NCI-H524 (cell line): ENCODE measurements at regions not wholly inside any gene's neighbourhood (a gene's known extent, or its start where the extent isn't known, plus 50 kb on each side); places are given as distances from the start of the nearest gene placed in this dataset.
"Not testable (repeated sequence)": the region's sequence is repeated elsewhere in the genome, so short reads cannot be mapped to it uniquely, and the experiment has no call there.

ENCODE experiments used
- DNase-seq, 2 experiments: peaks; one replicate each; lab custom pipeline; 2025; lab: John Stamatoyannopoulos, UW

DNA sequence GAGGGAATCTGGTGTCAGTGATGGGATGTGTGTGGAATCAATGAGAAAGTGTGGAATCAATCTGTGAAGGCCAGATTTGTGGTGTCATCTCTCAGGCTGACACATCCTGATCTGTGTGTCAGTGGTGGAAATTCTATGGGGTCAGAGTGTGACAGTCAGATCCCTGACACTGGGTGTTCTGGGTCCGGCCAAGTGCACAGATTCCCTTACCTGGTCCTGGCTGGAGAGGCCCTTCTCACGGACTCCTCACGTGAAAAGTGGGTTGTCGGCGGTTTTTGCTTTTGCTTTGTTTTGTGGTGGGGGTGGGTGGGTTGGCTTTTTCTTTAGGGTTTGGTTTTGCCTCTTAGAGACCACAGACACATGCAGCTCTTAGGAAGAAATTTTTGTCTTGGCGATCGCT is 618.0 kb downstream of the KCNJ18 start:
- DNase-seq: not testable (repeated sequence)

DNA sequence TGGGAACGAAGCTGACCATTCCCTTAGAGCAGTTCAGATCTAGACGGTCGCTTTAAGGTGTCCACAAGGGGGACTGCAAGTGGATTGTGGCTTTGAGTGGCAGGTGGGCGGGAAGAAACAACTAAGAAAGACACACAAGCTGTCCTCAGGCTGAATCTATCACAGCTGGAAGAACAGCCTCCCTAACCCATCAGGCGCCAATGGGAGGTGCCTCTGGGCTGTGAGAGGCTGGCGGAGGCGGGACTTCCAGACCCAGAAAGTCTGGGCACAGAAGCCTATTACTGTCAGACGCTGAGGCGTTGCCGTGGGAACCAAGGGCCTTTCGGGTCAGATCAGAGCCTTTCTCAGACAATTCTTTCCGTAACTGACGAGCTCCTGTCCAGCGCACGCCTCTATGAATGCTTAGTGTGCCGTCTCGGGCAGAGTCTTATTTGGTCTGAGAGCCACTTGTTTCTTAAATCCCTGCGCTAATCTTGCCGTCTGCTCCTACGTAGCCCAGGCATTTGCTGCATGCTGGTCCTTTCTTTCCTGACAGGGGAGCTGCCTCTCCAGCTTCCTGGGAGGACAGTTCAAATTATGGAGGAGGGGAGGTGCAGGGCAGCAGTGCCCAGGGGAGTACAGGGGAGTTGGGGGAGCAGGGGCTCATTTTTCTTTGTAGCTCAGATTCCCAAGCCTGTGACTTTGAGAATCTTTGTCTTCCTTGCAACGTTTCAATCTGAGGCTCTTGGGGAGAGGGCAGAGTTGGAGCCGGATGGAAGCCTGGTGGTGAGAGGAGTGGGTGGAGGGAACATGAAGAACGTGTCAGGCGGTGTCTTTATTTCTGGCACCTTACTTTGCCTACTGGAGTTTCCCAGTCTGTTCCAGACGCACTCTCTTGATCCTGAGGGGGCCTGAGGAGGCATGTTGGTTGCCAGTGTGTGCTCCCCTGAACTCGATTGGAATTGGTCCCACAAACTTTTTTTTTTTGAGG is 618.7 kb downstream of the KCNJ18 start:
- DNase-seq: peak; percentile 62 to 76

DNA sequence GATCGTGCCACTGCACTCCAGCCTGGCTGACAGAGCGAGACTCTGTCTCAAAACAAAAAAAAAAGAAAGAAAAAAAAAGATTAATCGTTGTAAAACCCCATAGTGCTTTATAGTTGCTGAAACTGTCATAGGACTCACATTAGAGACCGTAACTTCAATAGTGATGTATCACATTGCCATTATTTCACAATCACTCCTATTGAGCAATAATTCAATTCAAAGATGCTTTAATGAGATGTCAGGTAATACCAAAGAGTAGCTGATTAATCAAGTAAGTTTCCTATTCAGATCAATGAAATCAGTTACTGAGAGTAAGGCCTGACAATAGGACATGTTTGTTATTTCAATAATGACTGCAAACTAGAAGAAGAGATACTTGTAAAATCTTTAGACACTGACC is 628.7 kb downstream of the KCNJ18 start:
- DNase-seq: not testable (repeated sequence)

DNA sequence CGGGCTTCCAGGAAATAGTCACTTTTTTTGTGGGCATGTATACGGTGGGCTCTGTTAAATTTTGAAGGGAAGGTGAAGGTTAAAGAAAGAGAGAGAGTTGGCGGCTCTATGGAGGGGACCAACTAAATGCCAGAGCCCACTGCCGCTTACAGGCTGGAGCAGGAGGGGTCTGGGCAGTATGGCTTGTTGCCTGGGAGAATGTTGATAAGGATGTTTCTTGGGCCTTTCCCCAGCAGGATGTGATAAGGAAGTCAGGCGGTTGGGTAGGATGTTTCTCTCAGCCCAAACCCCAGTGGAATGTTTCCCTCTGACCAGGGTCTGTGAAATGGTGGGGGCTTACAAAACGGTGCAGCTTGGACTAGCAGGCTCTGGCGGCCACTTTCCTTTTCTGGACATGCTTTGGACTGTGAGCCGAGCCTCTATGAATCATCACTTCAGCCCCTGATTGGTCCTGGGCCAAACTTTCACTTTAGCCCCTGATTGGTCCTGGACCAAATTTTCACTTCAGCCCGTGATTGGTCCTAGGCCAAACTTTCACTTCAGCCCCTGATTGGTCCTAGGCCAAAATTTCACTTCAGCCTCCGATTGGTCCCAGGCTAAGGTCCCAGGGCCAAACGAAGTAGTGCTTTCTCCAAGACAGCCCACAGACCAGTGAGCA is 630.7 kb downstream of the KCNJ18 start:
- DNase-seq: not testable (repeated sequence)

DNA sequence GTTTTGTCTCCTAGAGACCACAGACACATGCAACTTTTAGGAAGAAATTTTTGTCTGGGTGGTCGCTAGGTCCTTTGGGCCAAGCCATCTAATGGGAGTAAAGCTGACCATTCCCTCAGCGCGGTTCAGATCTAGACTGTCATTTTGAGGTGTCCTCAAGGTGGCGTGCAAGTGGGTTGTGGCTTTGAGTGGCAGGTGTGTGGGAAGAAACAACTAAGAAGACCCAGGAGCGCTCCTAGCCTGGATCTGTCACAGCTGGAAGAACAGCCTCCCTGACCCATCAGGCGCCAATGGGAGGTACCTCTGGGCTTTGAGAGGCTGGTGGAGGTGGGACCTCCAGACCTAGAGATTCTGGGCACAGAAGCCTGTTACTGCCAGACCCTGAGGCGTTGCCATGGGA is 645.1 kb downstream of the KCNJ18 start:
- DNase-seq: peak in 1 of 2 experiments; percentile 18

DNA sequence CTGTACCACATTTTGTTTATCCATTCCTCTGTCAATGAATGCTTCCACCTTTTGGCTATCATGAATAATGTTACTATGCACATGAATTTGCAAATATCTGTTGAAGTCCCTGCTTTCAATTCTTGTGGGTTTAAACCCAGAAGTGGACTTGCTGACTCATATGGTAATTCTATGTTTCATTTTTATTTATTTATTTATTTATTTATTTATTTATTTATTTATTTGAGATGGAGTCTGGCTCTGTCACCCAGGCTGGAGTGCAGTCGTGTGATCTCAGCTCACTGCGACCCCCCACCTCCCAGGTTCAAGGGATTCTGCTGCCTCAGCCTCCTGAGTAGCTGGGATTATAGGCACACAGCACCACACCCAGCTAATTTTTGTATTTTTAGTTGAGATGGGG is 664.3 kb downstream of the KCNJ18 start:
- DNase-seq: not testable (repeated sequence)

DNA sequence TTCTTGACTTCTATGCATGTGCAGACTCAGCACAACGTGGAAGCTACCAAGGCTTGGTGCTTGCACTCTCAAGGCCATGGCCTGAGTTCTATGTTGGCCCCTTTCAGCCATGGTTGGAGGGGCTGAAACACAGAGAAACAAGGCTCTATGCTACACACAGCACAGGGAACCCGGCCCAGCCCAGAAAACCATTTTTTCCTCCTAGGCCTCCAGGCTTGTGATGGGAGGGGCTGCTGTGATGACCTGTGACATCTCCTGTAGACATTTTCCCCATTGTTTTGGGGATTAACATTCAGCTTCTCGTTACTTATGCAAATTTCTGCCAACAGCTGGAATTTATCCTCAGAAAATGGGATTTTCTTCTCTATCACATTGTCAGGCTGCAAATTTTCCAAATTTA is 678.7 kb downstream of the KCNJ18 start:
- not testable (repeated sequence) for DNase-seq

DNA sequence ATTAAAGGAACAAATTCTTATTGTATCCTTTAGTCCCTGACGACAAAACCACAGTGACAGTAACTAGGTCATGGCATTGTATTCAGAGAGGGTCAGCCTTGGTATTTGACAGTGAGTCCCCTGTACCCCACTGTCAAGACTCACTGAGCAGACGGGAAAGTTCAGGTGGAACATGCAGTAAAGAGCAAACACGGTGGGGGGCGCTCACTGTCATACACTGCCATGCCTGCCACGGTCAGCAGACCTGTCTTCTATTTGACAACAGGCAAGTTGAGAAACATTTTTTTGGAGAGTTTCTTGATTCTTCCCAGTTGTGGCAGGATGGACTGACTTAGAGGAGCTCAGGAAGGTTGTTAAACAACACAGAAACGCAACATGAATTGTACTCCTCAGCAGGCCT is 681.6 kb downstream of the KCNJ18 start:
- no peak for DNase-seq

DNA sequence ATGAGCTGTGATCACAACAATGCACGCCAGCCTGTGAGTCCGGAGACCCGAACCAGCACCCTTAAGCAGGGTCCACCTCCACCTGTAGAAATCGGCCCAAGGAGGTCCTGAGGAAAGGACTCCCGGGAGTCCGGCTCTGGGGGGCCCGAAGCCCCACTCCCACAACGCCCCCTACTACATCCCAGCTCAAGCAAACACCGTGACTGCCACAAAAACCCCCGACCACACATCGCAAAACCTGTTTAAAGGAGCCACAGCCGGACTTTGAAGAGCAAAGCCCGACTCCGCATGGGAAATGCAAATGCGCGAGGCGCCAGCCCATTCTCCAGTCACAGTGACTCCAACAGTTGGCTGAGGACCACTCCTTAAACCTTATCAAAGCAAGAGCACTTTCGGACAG is 682.4 kb downstream of the KCNJ18 start:
- DNase-seq: no peak

DNA sequence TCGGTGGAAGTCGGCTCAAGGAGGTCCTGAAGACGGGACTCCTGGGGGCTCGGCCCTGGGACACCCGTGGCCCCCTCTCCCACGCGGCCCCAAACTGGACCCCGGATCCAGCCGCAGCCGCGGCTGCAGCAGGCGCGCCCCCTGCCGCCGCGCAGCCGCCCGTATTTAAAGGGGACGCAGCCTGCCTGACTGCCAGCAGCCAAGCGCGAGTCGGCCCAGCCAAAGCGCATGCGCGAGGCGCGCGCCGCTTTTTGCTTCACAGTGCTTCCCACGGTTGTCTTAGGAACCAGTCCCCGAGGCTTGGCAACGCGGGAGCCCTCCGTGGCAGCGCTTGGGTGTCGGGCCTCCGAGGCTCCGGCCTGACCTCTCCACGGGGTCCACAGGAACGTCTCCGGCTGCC is 684.4 kb downstream of the KCNJ18 start:
- DNase-seq: not testable (repeated sequence)

DNA sequence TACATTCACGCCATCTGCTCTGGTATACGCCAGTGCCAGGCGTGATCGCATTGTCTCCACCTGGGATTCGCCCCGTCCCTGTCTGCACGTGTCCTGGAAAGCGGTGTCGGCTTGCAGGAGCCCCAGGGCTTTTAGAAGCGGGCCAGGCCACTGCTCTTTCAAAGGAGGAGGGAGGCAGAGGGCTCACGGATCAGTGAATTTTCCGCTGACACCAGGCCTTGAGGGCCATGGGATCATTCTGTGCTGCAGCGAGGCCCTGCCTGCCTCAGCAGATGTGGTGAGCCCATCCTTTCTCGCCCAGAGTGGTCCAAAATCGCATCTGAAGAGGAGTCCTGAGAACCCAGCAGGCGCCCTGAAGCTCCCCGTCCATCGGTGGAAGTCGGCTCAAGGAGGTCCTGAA is 686.4 kb downstream of the KCNJ18 start:
- not testable (repeated sequence) for DNase-seq

DNA sequence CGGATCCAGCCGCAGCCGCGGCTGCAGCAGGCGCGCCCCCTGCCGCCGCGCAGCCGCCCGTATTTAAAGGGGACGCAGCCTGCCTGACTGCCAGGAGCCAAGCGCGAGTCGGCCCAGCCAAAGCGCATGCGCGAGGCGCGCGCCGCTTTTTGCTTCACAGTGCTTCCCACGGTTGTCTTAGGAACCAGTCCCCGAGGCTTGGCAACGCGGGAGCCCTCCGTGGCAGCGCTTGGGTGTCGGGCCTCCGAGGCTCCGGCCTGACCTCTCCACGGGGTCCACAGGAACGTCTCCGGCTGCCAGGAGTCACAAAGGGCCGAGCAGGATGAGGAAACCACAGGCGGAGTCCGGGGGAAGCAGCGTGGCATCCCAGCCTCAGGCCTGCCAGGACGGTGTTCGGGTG is 689.3 kb downstream of the KCNJ18 start:
- not testable (repeated sequence) for DNase-seq

DNA sequence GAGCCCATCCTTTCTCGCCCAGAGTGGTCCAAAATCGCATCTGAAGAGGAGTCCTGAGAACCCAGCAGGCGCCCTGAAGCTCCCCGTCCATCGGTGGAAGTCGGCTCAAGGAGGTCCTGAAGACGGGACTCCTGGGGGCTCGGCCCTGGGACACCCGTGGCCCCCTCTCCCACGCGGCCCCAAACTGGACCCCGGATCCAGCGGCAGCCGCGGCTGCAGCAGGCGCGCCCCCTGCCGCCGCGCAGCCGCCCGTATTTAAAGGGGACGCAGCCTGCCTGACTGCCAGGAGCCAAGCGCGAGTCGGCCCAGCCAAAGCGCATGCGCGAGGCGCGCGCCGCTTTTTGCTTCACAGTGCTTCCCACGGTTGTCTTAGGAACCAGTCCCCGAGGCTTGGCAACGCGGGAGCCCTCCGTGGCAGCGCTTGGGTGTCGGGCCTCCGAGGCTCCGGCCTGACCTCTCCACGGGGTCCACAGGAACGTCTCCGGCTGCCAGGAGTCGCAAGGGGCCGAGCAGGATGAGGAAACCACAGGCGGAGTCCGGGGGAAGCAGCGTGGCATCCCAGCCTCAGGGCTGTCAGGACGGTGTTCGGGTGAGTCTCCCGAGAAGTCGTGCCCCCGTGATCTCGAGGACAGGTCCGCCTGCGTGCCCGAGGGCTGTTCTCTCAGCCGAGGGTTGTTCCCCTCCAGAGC is 691.6 kb downstream of the KCNJ18 start:
- not testable (repeated sequence) for DNase-seq

DNA sequence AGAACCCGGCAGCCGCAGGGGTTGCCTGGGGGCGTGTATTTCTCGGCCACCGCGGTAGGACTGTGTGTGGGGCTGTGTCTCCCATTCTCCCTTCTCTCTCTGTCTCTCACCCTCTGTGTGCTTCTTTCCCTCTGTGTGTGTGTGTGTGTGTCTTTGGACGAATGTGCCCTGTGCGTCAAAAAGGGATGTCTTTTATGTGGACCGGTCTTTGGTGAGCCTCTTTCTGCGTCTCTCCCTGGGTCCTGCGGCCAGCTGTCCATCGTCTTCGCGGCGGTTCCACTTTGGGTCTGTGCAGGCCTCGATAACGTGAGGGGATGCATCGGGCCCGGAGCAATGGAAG is 692.1 kb downstream of the KCNJ18 start:
- DNase-seq: not testable (repeated sequence)

DNA sequence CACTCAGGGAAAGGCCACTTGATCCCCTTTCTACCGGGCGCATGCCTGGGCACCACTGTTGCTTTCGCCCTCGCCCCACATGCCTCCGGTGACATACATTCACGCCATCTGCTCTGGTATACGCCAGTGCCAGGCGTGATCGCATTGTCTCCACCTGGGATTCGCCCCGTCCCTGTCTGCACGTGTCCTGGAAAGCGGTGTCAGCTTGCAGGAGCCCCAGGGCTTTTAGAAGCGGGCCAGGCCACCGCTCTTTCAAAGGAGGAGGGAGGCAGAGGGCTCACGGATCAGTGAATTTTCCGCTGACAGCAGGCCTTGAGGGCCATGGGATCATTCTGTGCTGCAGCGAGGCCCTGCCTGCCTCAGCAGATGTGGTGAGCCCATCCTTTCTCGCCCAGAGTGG is 706.1 kb downstream of the KCNJ18 start:
- not testable (repeated sequence) for DNase-seq

DNA sequence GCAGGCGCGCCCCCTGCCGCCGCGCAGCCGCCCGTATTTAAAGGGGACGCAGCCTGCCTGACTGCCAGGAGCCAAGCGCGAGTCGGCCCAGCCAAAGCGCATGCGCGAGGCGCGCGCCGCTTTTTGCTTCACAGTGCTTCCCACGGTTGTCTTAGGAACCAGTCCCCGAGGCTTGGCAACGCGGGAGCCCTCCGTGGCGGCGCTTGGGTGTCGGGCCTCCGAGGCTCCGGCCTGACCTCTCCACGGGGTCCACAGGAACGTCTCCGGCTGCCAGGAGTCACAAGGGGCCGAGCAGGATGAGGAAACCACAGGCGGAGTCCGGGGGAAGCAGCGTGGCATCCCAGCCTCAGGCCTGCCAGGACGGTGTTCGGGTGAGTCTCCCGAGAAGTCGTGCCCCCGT is 706.7 kb downstream of the KCNJ18 start:
- not testable (repeated sequence) for DNase-seq

DNA sequence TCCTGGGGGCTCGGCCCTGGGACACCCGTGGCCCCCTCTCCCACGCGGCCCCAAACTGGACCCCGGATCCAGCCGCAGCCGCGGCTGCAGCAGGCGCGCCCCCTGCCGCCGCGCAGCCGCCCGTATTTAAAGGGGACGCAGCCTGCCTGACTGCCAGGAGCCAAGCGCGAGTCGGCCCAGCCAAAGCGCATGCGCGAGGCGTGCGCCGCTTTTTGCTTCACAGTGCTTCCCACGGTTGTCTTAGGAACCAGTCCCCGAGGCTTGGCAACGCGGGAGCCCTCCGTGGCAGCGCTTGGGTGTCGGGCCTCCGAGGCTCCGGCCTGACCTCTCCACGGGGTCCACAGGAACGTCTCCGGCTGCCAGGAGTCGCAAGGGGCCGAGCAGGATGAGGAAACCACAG is 712.8 kb downstream of the KCNJ18 start:
- DNase-seq: not testable (repeated sequence)

DNA sequence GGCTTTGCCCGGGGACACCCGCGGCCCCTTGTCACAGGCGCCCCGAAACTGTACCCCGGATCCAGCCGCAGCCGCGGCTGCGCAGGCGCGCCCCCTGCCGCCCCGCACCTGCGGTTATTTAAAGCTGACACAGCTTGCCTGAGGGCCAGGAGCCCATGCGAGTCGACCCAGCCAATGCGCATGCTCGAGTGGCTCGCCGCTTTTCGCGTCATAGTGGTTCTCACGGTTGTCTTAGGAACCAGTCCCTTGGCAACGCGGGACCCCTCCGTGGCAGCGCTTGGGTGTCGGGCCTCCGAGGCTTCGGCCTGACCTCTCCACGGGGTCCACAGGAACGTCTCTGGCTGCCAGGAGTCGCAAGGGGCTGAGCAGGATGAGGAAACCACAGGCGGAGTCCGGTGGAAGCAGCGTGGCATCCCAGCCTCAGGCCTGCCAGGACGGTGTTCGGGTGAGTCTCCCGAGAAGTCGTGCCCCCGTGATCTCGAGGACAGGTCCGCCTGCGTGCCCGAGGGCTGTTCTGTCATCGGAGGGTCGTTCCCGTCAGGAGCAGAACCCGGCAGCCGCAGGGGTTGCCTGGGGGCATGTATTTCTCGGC is 716.9 kb downstream of the KCNJ18 start:
- no peak for DNase-seq

DNA sequence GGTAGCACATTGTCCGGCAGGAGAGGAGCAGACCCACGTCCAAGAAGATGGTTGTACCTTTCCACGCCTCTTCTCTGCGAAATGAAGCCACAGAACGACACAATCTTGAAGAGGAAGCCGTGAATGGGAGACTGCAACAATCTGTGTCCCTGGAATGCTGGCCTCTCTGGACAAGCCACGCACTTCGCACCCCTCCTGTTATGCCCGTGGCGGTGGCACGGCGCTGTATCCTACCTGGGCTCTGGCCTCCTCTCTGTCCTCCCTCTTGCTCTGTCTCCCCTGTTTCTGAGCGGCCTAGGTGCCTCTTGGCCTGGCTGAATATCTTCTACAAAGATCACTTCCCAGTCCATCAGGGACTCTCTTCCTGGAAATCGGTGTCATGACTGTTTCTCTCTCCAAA is 717.8 kb downstream of the KCNJ18 start:
- DNase-seq: no peak

DNA sequence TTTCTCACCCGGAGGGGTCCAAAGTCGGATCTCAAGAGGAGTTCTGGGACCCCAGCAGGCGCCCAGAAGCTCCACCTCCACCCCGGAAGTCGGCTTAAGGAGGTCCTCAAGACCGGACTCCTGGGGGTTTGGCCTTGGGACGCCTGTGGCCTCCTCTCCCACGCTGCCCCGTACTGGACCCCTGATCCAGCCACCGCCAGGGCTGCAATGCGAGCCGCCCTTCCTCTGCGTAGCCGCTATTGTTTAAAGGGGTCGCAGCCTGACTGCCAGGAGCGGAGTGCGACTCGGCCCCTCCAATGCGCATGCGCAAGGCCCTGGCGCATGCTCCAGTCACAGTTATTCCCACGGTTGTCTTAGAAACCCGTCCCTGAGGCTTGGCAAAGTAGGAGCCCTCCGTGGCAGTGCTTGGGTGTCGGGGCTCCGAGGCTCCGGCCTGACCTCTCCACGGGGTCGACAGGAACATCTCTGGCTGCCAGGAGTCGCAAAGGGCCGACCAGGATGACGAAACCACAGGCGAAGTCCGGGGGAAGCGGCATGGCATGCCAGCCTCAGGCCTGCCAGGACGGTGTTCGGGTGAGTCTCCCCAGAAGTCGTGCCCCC is 719.0 kb downstream of the KCNJ18 start:
- DNase-seq: no peak

DNA sequence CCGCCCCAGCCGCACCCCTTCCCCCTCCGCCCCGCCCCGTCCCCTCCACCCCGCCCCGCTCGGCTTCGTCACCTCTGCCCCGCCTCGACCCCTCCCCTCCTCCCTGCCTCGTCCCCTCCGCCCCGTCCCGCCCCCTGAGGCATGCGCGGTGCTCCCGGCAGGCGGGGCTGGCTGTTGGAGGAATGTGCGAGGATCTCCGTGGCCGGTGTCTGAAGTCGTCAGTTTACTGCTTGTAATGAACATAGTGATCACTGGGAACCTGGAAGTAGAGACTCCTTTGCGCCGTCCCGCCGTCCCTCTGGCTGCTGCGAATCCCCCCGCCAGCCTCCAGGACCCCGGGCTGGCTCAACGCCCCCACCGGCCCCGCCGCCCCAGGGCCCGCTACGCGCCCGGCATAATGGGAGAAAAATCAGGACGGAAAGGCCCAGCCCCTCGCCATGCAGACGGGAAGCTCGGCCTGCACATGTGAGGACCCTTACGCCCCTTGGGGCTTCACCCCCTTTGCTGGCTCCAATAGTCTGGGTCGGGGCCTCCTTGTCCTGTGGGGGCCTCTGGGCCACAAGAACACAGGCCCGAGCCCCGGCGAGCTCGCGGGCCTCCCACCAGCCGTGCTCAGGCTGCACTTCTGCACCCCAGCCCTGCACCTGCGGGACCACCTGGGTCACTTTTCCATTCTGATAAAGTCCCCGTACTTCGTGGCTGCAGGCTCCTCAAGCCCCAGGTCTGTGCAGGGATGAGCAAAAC is 743.1 kb downstream of the KCNJ18 start:
- no peak for DNase-seq
